Mesothelial cell of epicardium (in vitro differentiated cells): ENCODE measurements at regions not wholly inside any gene's neighbourhood (a gene's known extent, or its start where the extent isn't known, plus 50 kb on each side); places are given as distances from the start of the nearest gene placed in this dataset.

ENCODE experiments used
- DNase-seq, 2 experiments: peaks; one replicate each; pipeline ENCODE4 v3.0.0; 2021; ENCODE audit warnings: low spot score in 2 of 2; ENCODE audit not compliant: unreplicated experiment in 2 of 2
- H3K27ac Mint-ChIP-seq: 2 replicates; pipeline ENCODE4 v1.8.0; 2021; ENCODE audit warnings: mixed read lengths
- H3K27me3 Mint-ChIP-seq: 2 replicates; pipeline ENCODE4 v1.8.0; 2021; ENCODE audit warnings: low read depth, mixed read lengths
- H3K36me3 Mint-ChIP-seq: 2 replicates; pipeline ENCODE4 v1.8.0; 2021; ENCODE audit warnings: mixed read lengths
- H3K4me1 Mint-ChIP-seq: 2 replicates; pipeline ENCODE4 v1.8.0; 2021; ENCODE audit warnings: mixed read lengths
- H3K4me3 Mint-ChIP-seq: 2 replicates; pipeline ENCODE4 v1.8.0; 2021; ENCODE audit warnings: mild to moderate bottlenecking, moderate library complexity, mixed read lengths
- H3K9me3 Mint-ChIP-seq: 2 replicates; pipeline ENCODE4 v1.8.0; 2021; ENCODE audit warnings: mixed read lengths
- TF ChIP-seq, protein P1 (sequence below): fragments of 200-600 bp; sonication (generic); IDR thresholded peaks from one replicate; pipeline ENCODE4 v1.5.0; 2021; ENCODE audit warnings: antibody characterized with exemption; ENCODE audit not compliant: unreplicated experiment

DNA sequence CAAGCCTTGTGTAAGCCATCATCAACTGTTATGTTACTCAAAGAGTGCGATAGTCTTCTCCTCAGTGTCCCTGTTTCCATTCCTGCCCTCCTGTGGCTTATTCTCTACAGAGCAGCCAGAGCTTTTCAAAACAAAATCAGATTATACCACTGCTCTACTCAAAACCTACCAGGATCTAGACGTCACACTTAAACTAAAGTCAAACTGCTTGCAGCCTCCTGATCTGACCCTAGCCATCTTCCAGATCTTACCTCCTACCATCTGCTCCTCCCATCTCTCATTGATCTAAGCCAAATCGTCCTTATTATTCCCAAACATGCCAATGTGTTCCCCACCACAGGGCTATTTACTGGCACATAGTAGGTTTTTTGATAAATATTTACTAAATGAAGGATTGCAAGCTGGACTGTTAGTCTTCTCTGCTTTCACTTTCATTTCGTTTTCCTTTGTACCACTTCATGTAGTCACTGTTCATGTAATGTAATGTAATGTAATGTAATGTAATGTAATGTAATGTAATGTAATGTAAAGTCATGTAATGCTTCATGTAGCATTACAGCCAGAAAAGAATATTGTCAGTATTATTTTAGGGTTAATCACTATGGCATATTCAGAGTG, 116.1 kb downstream of the GPR37 start:
- H3K4me1 Mint-ChIP-seq = no peaks in the 10 kb centered on the region
- no peaks in the 10 kb centered on the region for H3K27me3 Mint-ChIP-seq
- H3K4me3 Mint-ChIP-seq = no peak overlapping the region

DNA sequence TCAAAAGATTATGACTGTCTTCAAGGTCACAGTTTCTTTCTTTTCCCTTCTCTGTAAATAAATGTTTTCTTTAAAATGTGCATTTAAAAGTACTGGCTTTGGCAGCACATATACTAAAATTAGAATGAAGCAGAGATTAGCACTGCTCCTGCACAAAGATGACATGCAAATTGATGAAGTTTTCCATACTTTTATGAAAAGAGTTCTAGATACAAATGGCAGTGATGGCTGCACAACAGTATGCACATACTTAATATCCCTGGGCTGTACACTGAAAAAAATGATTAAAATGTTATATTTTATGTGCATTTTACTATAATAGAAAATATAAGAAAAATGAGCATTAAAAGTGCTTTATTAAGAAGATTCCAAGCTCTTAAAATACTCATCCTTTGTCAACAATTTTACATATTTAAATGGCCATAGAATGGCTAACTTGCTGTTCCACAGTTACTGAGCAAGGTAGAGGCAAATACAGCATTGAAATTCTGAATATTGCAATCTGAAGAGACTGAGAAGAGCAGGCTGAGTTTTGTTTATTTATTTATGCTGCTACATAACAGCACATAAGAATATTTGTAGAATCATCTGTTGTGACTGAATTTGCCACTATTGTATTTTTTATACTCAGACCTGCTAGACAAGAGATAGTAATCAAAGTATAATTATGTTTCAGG, 117.8 kb downstream of the GPR37 start:
- H3K36me3 Mint-ChIP-seq = no peaks in the 10 kb centered on the region
- TF ChIP-seq, protein P1, sequence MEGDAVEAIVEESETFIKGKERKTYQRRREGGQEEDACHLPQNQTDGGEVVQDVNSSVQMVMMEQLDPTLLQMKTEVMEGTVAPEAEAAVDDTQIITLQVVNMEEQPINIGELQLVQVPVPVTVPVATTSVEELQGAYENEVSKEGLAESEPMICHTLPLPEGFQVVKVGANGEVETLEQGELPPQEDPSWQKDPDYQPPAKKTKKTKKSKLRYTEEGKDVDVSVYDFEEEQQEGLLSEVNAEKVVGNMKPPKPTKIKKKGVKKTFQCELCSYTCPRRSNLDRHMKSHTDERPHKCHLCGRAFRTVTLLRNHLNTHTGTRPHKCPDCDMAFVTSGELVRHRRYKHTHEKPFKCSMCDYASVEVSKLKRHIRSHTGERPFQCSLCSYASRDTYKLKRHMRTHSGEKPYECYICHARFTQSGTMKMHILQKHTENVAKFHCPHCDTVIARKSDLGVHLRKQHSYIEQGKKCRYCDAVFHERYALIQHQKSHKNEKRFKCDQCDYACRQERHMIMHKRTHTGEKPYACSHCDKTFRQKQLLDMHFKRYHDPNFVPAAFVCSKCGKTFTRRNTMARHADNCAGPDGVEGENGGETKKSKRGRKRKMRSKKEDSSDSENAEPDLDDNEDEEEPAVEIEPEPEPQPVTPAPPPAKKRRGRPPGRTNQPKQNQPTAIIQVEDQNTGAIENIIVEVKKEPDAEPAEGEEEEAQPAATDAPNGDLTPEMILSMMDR = no peak
- no peaks in the 10 kb centered on the region for H3K27me3 Mint-ChIP-seq
- no peaks in the 10 kb centered on the region for H3K4me1 Mint-ChIP-seq
- H3K27ac Mint-ChIP-seq = no peak overlapping the region
- DNase-seq = no peak
- no peak overlapping the region for H3K4me3 Mint-ChIP-seq
- H3K9me3 Mint-ChIP-seq = no peaks in the 10 kb centered on the region

More for the DNA sequence above, 116.1 kb downstream of the GPR37 start:
- Mint-ChIP-seq H3K36me3 (no peaks in the 10 kb centered on the region), H3K9me3 (no peaks in the 10 kb centered on the region), H3K27ac (no peak overlapping the region)
- TF ChIP-seq, protein P1 = no peak
- no peak for DNase-seq

DNA sequence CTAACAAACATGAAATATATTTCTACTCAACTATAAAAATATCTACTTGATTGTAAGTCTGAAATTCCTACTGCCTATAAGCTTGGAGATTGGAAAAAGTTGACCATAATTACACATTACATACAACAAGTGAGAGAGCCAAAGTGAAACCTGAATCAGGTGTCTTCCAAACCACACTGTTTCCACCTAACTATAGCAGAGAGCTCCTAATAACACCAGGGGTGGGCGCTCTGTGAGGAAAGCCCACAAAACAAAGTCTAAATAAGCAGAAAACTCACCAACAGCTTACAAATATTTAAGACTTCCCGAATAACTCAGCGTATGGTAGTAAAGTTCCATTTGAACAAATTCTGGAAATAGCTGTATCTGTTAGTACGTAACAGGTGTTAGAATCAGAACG, 119.9 kb downstream of the GPR37 start:
- DNase-seq = no peak
- Mint-ChIP-seq H3K9me3 (no peaks in the 10 kb centered on the region), H3K4me3 (no peak overlapping the region), H3K27ac (no peak overlapping the region), H3K27me3 (no peaks in the 10 kb centered on the region), H3K36me3 (no peaks in the 10 kb centered on the region), H3K4me1 (peaks cover 3% of the 10 kb centered on the region)
- TF ChIP-seq, protein P1 = no peak

DNA sequence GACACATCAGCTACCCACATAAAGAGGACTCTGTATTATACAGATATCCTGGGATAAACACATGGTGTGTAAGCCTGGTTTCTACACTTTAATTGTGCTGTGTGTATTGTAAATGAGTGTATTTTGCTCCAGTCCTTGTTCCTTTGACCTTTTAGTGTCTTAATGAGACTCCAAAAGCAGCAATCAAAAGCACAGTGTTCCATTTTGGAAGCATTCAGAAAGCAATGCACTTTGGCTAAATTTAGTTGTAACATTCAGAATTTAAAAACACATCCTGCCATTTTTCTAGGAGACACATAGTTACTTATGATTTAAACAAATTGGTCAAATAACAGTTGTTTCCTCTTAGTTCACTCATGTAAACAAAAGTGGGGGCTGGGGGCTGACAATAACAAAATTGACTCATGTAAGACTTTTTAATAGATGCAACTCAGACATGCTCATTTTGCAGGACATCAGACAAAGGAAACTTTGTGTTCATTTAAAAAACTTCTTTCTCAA, 122.2 kb downstream of the GPR37 start:
- Mint-ChIP-seq H3K9me3 (no peaks in the 10 kb centered on the region), H3K4me3 (no peak overlapping the region), H3K36me3 (no peaks in the 10 kb centered on the region), H3K27me3 (peaks cover 3% of the 10 kb centered on the region), H3K4me1 (peaks cover 3% of the 10 kb centered on the region), H3K27ac (no peak overlapping the region)
- TF ChIP-seq, protein P1 = no peak
- no peak for DNase-seq

- H3K4me3 Mint-ChIP-seq = no peak overlapping the region
- peaks cover 7% of the 10 kb centered on the region for H3K9me3 Mint-ChIP-seq
- H3K4me1 Mint-ChIP-seq = no peaks in the 10 kb centered on the region
- TF ChIP-seq, protein P1 = no peak
- no peak for DNase-seq
- peaks cover 11% of the 10 kb centered on the region for H3K27me3 Mint-ChIP-seq
- no peak overlapping the region for H3K27ac Mint-ChIP-seq
- H3K36me3 Mint-ChIP-seq = no peaks in the 10 kb centered on the region
These were observed 130.2 kb downstream of the GPR37 start for GRCh38 chr7:124635416-124635815.
